IPS-18a (cell line): ENCODE measurements at regions not wholly inside any gene's neighbourhood (a gene's known extent, or its start where the extent isn't known, plus 50 kb on each side); places are given as distances from the start of the nearest gene placed in this dataset.

Experiments
- H3K27ac ChIP-seq: one replicate; pipeline ENCODE4 v1.5.1; 2013; ENCODE audit warnings: low read length
- H3K27me3 ChIP-seq: one replicate; pipeline ENCODE4 v1.6.1; 2013; ENCODE audit warnings: mild to moderate bottlenecking, low read length; ENCODE audit not compliant: control insufficient read depth, insufficient read depth
- H3K36me3 ChIP-seq: one replicate; pipeline ENCODE4 v1.6.1; 2013; ENCODE audit warnings: low read depth, low read length; ENCODE audit not compliant: control insufficient read depth
- H3K4me1 ChIP-seq: one replicate; pipeline ENCODE4 v1.6.1; 2013; ENCODE audit warnings: low read depth, low read length; ENCODE audit not compliant: control insufficient read depth
- H3K4me3 ChIP-seq: one replicate; pipeline ENCODE4 v1.5.1; 2013; ENCODE audit warnings: low read length
- H3K9ac ChIP-seq: one replicate; pipeline ENCODE4 v1.6.1; 2013; ENCODE audit warnings: mild to moderate bottlenecking, low read length, moderate library complexity
- H3K9me3 ChIP-seq: one replicate; pipeline ENCODE4 v1.6.1; 2013; ENCODE audit warnings: low read depth, low read length; ENCODE audit not compliant: control insufficient read depth

GRCh38 chr5:124398460-124398859, 348.0 kb downstream of the ZNF608 start:
- H3K9ac ChIP-seq, result no peak overlapping the region
- H3K36me3 ChIP-seq, result no peaks in the 10 kb centered on the region
- peaks cover 12% of the 10 kb centered on the region for H3K4me1 ChIP-seq
- H3K9me3 ChIP-seq, result no peaks in the 10 kb centered on the region
- no peak overlapping the region for H3K27ac ChIP-seq
- no peaks in the 10 kb centered on the region for H3K27me3 ChIP-seq
- H3K4me3 ChIP-seq, result no peak overlapping the region

DNA sequence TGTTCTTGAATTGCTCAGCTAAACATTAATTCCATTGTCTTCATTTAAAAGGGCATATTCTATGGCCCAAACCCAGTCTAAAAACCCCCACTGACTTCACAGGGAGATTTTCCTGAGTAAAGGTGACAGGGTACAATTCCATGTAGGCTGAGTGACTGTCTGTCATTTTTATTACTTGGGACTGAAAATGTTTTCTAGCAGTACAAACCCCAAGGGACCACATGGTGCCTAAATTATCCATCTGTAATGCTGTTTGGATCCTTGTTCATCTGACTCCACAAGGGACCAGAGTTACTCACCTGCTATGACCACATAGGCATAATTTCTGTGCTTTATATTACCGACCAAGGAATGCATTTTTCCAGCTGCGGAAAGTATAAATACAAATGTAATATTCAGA, 349.1 kb downstream of the ZNF608 start:
- Histone ChIP-seq H3K9ac (no peak overlapping the region), H3K4me3 (no peak overlapping the region), H3K4me1 (peaks cover 11% of the 10 kb centered on the region), H3K27ac (no peak overlapping the region), H3K27me3 (no peaks in the 10 kb centered on the region), H3K36me3 (no peaks in the 10 kb centered on the region), H3K9me3 (no peaks in the 10 kb centered on the region)

DNA sequence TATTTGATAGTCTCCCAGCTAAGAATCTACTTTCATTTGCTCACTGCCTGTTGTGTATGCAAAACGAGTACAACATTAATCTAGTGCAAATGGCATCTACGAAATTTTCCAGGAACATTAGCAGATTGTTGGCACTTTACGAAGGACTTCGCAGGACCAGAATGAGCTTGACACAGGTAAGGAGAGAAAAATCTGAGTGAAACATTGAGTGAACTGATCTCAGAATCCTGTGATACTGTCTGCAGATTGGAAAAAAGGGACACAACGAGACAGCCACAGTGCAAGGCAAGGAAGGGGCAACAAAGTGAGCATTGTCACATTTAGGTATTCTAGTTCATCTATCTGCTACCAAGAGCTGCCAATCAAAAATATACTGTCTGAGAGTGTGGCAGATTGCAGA, 350.5 kb downstream of the ZNF608 start:
- Histone ChIP-seq H3K4me3 (no peak overlapping the region), H3K9ac (no peak overlapping the region), H3K36me3 (no peaks in the 10 kb centered on the region), H3K27ac (no peak overlapping the region), H3K4me1 (peaks cover 5% of the 10 kb centered on the region), H3K27me3 (no peaks in the 10 kb centered on the region), H3K9me3 (no peaks in the 10 kb centered on the region)

DNA sequence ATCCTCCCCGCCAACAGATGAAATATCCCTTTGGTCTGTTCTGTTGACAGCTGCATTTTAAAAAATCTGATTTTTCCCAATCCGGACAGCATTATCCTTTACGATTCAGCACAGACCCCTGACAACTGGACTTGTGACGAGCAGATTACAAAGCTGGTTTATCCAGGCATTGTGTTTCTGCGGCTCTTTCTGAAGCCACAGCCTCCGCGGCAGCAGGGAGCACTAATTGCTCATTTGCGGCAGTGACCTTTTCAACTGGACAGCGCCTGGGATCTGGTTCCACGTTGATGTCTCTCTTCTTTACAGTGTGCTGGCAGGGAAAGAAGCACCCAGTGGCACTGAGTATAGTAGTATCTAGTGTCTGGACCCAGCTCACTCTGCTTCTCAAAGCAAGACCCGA, 351.2 kb downstream of the ZNF608 start:
- H3K4me3 ChIP-seq, result no peak overlapping the region
- H3K9ac ChIP-seq, result no peak overlapping the region
- peaks cover 5% of the 10 kb centered on the region for H3K4me1 ChIP-seq
- no peaks in the 10 kb centered on the region for H3K27me3 ChIP-seq
- H3K27ac ChIP-seq, result no peak overlapping the region
- H3K9me3 ChIP-seq, result no peaks in the 10 kb centered on the region
- no peaks in the 10 kb centered on the region for H3K36me3 ChIP-seq

DNA sequence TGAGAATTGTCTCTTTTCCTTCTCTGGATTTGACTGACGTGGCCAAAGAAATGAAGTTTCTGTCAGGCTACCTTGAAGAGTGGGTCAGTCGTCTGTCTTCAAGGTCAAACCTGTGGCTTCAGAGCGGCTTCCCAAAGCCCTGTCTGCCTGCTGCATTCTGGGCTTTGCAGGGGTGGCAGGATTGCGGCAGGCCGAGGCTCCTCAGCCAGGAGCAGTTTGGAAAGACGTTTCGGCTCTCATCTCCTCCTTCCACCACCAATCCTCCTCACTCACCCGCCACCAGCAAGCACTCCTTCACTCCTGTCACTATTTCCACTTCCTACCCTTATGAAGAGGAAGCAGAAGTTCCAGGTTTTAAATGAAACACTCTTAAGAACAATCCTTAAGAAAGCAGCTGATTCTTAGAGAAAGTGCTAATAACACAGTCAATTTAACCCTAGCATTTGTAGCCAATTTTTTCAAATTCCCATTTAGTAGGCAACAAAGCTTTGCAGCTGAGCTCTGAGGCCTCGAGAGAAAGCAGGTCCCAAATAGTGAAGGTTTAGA, 351.7 kb downstream of the ZNF608 start:
- Histone ChIP-seq H3K27me3 (no peaks in the 10 kb centered on the region), H3K27ac (no peak overlapping the region), H3K4me3 (no peak overlapping the region), H3K9ac (no peak overlapping the region), H3K4me1 (peaks cover 5% of the 10 kb centered on the region), H3K36me3 (no peaks in the 10 kb centered on the region), H3K9me3 (peaks cover under 1% of the 10 kb centered on the region)

DNA sequence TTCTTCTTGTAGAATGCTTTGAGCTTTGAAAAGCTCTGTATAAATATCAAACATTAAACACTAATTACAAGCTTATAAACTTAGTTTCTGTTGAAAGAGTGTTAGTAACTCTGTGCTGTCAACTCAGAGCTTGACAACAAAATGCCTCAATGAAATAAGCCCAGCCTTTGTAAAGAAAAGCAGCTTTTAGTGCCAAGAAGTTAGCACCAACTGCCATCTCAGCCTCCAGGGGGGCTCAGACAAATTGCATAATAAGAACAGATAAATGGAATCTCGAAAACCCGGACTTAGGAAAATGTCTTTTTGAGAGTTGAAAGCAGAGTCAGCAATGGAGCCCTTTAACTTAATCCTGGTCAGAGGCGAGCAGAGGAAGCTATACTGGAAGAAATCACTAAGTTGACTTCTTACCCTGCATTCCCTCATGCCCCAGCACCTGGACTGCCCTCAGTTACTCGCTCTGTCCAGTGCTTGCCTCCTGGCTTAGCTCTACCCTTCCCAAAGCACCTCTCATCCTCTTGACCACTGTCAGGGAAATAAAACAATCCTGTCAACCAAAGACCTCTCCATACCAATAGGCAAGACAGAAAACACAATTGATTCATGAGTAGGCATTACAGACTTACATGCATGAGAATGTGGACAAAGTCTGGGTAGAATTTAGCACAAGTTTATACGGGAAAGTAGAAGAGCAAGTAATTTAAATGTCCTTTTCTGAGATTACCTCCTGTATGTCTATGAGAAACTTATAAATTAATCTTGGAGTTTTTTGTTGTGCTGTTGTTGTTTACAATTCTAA, 352.7 kb downstream of the ZNF608 start:
- H3K27me3 ChIP-seq, result no peaks in the 10 kb centered on the region
- H3K4me1 ChIP-seq, result peaks cover 5% of the 10 kb centered on the region
- H3K27ac ChIP-seq, result no peak overlapping the region
- H3K9ac ChIP-seq, result no peak overlapping the region
- H3K36me3 ChIP-seq, result no peaks in the 10 kb centered on the region
- no peak overlapping the region for H3K4me3 ChIP-seq
- H3K9me3 ChIP-seq, result peaks cover 4% of the 10 kb centered on the region

GRCh38 chr5:124383693-124384092, 362.7 kb downstream of the ZNF608 start:
- Histone ChIP-seq H3K27me3 (no peaks in the 10 kb centered on the region), H3K4me1 (peaks cover 4% of the 10 kb centered on the region), H3K4me3 (no peak overlapping the region), H3K27ac (no peak overlapping the region), H3K9me3 (peaks cover 25% of the 10 kb centered on the region), H3K36me3 (peaks cover 3% of the 10 kb centered on the region), H3K9ac (no peak overlapping the region)

- H3K27me3 ChIP-seq, result no peaks in the 10 kb centered on the region
- H3K36me3 ChIP-seq, result no peaks in the 10 kb centered on the region
- H3K4me1 ChIP-seq, result peaks cover 4% of the 10 kb centered on the region
- no peak overlapping the region for H3K27ac ChIP-seq
- H3K9me3 ChIP-seq, result peaks cover 6% of the 10 kb centered on the region
- H3K4me3 ChIP-seq, result no peak overlapping the region
- H3K9ac ChIP-seq, result no peak overlapping the region
These were observed 369.1 kb downstream of the ZNF608 start for GRCh38 chr5:124377386-124377785.

DNA sequence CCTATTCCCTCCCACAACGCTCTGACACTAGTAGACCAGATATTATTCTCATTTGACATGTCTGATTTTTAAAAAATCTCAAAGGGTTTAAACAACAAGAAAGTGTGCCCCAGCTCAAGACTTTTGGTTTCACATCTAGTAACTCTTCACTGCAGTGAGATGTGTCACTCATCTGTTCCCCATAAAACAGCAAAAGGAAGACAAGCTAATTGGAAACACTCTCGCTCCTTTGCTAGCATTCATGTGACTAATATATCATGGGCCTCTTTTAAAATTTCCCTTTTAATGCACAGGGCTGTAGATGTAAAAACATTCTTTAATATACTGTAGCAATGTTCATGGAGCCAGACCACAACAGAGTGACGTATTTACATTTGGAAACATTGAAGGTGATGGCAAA, 372.6 kb downstream of the ZNF608 start:
- H3K27ac ChIP-seq, result no peak overlapping the region
- no peaks in the 10 kb centered on the region for H3K36me3 ChIP-seq
- H3K27me3 ChIP-seq, result no peaks in the 10 kb centered on the region
- no peaks in the 10 kb centered on the region for H3K4me1 ChIP-seq
- H3K9ac ChIP-seq, result no peak overlapping the region
- H3K4me3 ChIP-seq, result no peak overlapping the region
- no peaks in the 10 kb centered on the region for H3K9me3 ChIP-seq

GRCh38 chr5:124372457-124372856, 374.0 kb downstream of the ZNF608 start:
- Histone ChIP-seq H3K36me3 (no peaks in the 10 kb centered on the region), H3K27me3 (no peaks in the 10 kb centered on the region), H3K27ac (no peak overlapping the region), H3K4me3 (no peak overlapping the region), H3K9me3 (no peaks in the 10 kb centered on the region), H3K4me1 (no peaks in the 10 kb centered on the region), H3K9ac (no peak overlapping the region)

DNA sequence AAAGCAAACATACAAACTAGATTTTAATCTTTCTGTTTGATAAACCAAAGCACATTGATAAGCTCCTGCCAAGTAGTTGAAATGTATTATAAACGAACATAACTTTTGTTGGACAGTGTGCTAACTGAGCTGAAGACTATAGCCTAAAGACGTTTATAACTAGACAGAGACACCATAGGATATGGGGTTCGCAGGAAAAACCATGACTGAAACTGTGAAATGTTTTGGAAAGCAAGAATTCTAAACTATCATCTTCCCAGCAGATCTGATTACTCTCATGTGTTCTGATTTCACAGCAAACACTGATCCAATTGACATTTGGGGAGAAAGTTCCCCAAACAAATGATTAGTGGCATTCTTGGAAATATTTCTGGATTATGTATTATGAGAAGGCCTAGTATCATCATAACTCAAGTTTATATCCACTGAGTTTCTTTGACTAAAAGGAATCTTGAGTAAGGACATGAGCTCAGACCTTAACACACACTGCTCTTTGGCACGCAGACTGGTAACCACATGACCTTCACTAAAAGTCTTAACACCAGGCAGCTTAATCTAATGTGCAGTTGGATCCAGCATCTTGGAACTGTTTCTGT, 375.2 kb downstream of the ZNF608 start:
- Histone ChIP-seq H3K36me3 (no peaks in the 10 kb centered on the region), H3K27me3 (no peaks in the 10 kb centered on the region), H3K9ac (no peak overlapping the region), H3K4me1 (no peaks in the 10 kb centered on the region), H3K4me3 (no peak overlapping the region), H3K27ac (no peak overlapping the region), H3K9me3 (no peaks in the 10 kb centered on the region)

DNA sequence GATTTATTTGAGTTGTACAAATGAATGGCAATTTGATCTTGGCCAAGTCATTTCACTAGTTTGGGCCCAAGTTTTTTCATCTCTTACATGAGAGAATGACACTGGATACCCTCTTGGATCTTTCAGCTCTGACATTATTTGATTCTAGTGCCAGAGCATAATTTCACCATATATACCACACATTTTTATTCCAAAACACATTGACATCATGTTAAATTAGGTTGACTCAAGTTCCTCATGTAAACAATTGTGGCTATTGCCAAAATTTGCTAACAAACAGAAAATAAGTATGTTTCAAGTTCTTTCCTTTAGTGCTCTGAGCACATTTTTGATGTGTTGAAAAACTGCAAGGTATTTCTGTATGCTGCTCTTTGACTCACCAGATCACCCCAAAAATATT, 375.8 kb downstream of the ZNF608 start:
- Histone ChIP-seq H3K4me1 (no peaks in the 10 kb centered on the region), H3K36me3 (no peaks in the 10 kb centered on the region), H3K27me3 (no peaks in the 10 kb centered on the region), H3K27ac (no peak overlapping the region), H3K4me3 (no peak overlapping the region), H3K9me3 (no peaks in the 10 kb centered on the region), H3K9ac (no peak overlapping the region)
